GM23338 (cell line): ENCODE measurements at regions not wholly inside any gene's neighbourhood (a gene's known extent, or its start where the extent isn't known, plus 50 kb on each side); places are given as distances from the start of the nearest gene placed in this dataset.
A peak's percentile ranks its signal among the peaks of the same experiment; 100 is the strongest.

ENCODE experiments used
- ATAC-seq: fragments of 200-7000 bp; cut with Tn5 transposase; 3 replicates; pipeline ENCODE4 v1.9.1; 2020
- DNase-seq: peaks from one replicate; pipeline ENCODE4 v3.0.0-alpha.2; 2015; ENCODE audit warnings: low spot score
- H2AFZ ChIP-seq: fragments of 200-600 bp; sonication (generic); 2 replicates; pipeline ENCODE4 v1.8.0; 2016; ENCODE audit warnings: antibody characterized with exemption, mild to moderate bottlenecking, moderate library complexity
- H3F3A ChIP-seq: fragments of 200-600 bp; sonication (generic); replicated peaks from 2 replicates; pipeline ENCODE4 v1.8.0; 2017; ENCODE audit warnings: antibody characterized with exemption, mixed run types, low read depth
- H3K27ac ChIP-seq: fragments of 200-600 bp; sonication (generic); 2 replicates; pipeline ENCODE4 v1.6.1; 2016; ENCODE audit warnings: low read depth
- H3K27me3 ChIP-seq: fragments of 200-600 bp; sonication (generic); 2 replicates; pipeline ENCODE4 v1.8.0; 2016; ENCODE audit warnings: mild to moderate bottlenecking, mixed run types, moderate library complexity; ENCODE audit not compliant: insufficient read depth
- H3K36me3 ChIP-seq: fragments of 200-600 bp; sonication (generic); 2 replicates; pipeline ENCODE4 v1.8.0; 2016; ENCODE audit warnings: mild to moderate bottlenecking; ENCODE audit not compliant: insufficient read depth
- H3K4me1 ChIP-seq: fragments of 200-600 bp; sonication (generic); 2 replicates; pipeline ENCODE4 v1.8.0; 2016; ENCODE audit warnings: mild to moderate bottlenecking, moderate library complexity; ENCODE audit not compliant: insufficient read depth
- H3K4me2 ChIP-seq: fragments of 200-600 bp; sonication (generic); 2 replicates; pipeline ENCODE4 v1.7.1; 2017; ENCODE audit warnings: mixed run types
- H3K4me3 ChIP-seq: fragments of 200-600 bp; sonication (generic); 2 replicates; pipeline ENCODE4 v1.6.1; 2016; ENCODE audit warnings: mixed run types
- H3K79me2 ChIP-seq: fragments of 200-600 bp; sonication (generic); replicated peaks from 2 replicates; pipeline ENCODE4 v1.8.0; 2017; ENCODE audit warnings: mild to moderate bottlenecking; ENCODE audit not compliant: insufficient read depth
- H3K9me2 ChIP-seq: fragments of 200-600 bp; sonication (generic); 2 replicates; pipeline ENCODE4 v1.8.0; 2017; ENCODE audit not compliant: insufficient read depth
- H4K20me1 ChIP-seq: fragments of 200-600 bp; sonication (generic); replicated peaks from 2 replicates; pipeline ENCODE4 v1.8.0; 2017; ENCODE audit warnings: mild to moderate bottlenecking; ENCODE audit not compliant: insufficient read depth
- H3K27ac Mint-ChIP-seq: 2 replicates; pipeline ENCODE4 v1.8.0; 2020; ENCODE audit warnings: inconsistent platforms, mild to moderate bottlenecking, moderate library complexity, mixed read lengths
- H3K27me3 Mint-ChIP-seq: 3 replicates; pipeline ENCODE4 v1.8.0; 2022; ENCODE audit warnings: low read depth, mild to moderate bottlenecking, moderate library complexity, mixed read lengths, inconsistent platforms; ENCODE audit not compliant: insufficient read depth, poor library complexity
- H3K36me3 Mint-ChIP-seq: 3 replicates; pipeline ENCODE4 v1.8.0; 2021; ENCODE audit warnings: low read depth, mild to moderate bottlenecking, inconsistent platforms, moderate library complexity, mixed read lengths
- H3K4me1 Mint-ChIP-seq: 3 replicates; pipeline ENCODE4 v1.8.0; 2020; ENCODE audit warnings: mild to moderate bottlenecking, inconsistent platforms, mixed read lengths
- H3K4me3 Mint-ChIP-seq: 3 replicates; pipeline ENCODE4 v1.8.0; 2021; ENCODE audit warnings: moderate library complexity, mild to moderate bottlenecking, inconsistent platforms, mixed read lengths
- H3K9me3 Mint-ChIP-seq: 3 replicates; pipeline ENCODE4 v1.8.0; 2020; ENCODE audit warnings: moderate library complexity, mild to moderate bottlenecking, inconsistent platforms, mixed read lengths
- CREB1 ChIP-seq: fragments of 250-450 bp; sonication (Bioruptor Pico); IDR thresholded peaks from 2 replicates; pipeline ENCODE4 v1.5.0; 2020; ENCODE audit warnings: low read depth, mild to moderate bottlenecking, moderate library complexity
- EZH2phosphoT487 ChIP-seq: fragments of 200-600 bp; sonication (generic); IDR thresholded peaks from one replicate; pipeline ENCODE4 v1.8.1; 2018; ENCODE audit warnings: antibody characterized with exemption; ENCODE audit not compliant: unreplicated experiment
- NANOG ChIP-seq: IDR thresholded peaks from 2 replicates; pipeline ENCODE4 v1.6.1; 2016; ENCODE audit warnings: antibody characterized with exemption, borderline replicate concordance
- STAT1 ChIP-seq: IDR thresholded peaks from one replicate; pipeline ENCODE4 v1.6.1; 2016; ENCODE audit warnings: antibody characterized with exemption; ENCODE audit not compliant: unreplicated experiment
- ZNF462 ChIP-seq: fragments of 250-450 bp; sonication (Bioruptor Pico); IDR thresholded peaks from 2 replicates; pipeline ENCODE4 v1.5.0; 2020; ENCODE audit warnings: mild to moderate bottlenecking, moderate library complexity
- TF ChIP-seq, protein P1 (sequence below), 2 experiments: fragments of 200-600 bp in 1 of 2; sonication (generic) in 1 of 2; conservative IDR thresholded peaks; 2 replicates each; pipeline versions ENCODE4 v1.5.1 to v1.6.1; 2016 to 2017; ENCODE audit warnings: antibody characterized with exemption in 2 of 2, low read depth in 2 of 2, mild to moderate bottlenecking in 2 of 2, moderate library complexity in 1 of 2
- TF ChIP-seq, protein P2 (sequence below): IDR thresholded peaks from one replicate; pipeline ENCODE4 v1.6.1; 2018; ENCODE audit warnings: antibody characterized with exemption; ENCODE audit not compliant: unreplicated experiment

DNA sequence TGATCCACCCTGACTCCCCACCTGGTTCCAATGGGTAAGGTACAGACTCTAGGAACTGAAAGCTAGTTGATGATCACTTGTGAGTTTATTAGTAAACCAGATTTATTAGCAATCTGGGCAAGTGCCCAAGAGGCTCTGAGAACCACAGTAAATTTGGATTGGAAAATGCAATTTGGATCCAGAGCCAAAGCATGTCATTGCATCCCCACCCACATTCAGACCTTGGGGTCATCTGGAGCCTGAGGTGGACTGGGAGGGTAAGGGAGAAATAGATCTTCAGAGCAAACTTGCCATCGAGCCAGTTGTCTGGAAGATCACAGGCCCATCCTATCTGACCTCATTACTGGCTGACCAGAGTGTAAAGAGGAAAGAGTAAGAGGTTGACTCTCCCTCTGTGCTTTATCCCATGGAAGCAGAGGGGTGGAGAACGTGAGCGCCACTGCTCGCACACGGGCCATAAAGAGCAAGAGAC, 78.7 kb upstream of the RASGEF1B start:
- no peaks in the 10 kb centered on the region for H3K27me3 ChIP-seq
- 0 out of 2 replicates have a peak, but pooled peaks cover 3% of the 10 kb centered on the region for H3K4me1 ChIP-seq
- H3K27me3 Mint-ChIP-seq, result peaks cover 2% of the 10 kb centered on the region
- no peak overlapping the region for H3K27ac ChIP-seq
- H3K4me1 Mint-ChIP-seq, result peaks cover 13% of the 10 kb centered on the region; the same call in 2 of the 3 replicates
- no peaks in the 10 kb centered on the region for H3K9me2 ChIP-seq
- ATAC-seq (no peak), DNase-seq (no peak)
- no peaks in the 10 kb centered on the region for H3K36me3 Mint-ChIP-seq
- H3K79me2 ChIP-seq, result no peaks in the 10 kb centered on the region
- H3K36me3 ChIP-seq, result no peaks in the 10 kb centered on the region
- no peak overlapping the region for H3K4me3 ChIP-seq
- no peak overlapping the region for H2AFZ ChIP-seq
- no peaks in the 10 kb centered on the region for H3F3A ChIP-seq
- no peak overlapping the region for H3K4me3 Mint-ChIP-seq
- H3K9me3 Mint-ChIP-seq, result no peaks in the 10 kb centered on the region
- H4K20me1 ChIP-seq, result no peaks in the 10 kb centered on the region
- H3K4me2 ChIP-seq, result no peak overlapping the region
- no peak overlapping the region for H3K27ac Mint-ChIP-seq
- TF ChIP-seq, protein P1, sequence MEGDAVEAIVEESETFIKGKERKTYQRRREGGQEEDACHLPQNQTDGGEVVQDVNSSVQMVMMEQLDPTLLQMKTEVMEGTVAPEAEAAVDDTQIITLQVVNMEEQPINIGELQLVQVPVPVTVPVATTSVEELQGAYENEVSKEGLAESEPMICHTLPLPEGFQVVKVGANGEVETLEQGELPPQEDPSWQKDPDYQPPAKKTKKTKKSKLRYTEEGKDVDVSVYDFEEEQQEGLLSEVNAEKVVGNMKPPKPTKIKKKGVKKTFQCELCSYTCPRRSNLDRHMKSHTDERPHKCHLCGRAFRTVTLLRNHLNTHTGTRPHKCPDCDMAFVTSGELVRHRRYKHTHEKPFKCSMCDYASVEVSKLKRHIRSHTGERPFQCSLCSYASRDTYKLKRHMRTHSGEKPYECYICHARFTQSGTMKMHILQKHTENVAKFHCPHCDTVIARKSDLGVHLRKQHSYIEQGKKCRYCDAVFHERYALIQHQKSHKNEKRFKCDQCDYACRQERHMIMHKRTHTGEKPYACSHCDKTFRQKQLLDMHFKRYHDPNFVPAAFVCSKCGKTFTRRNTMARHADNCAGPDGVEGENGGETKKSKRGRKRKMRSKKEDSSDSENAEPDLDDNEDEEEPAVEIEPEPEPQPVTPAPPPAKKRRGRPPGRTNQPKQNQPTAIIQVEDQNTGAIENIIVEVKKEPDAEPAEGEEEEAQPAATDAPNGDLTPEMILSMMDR (conservative IDR thresholded peaks at IDR 0.05; ENCODE audit: low read depth in 2 of 2), result no peak
- TF ChIP-seq ZNF462, result no peak

- Histone ChIP-seq H3K4me1 (no peaks in the 10 kb centered on the region), H3K9me2 (no peaks in the 10 kb centered on the region), H3K36me3 (no peaks in the 10 kb centered on the region), H3K27me3 (no peaks in the 10 kb centered on the region), H4K20me1 (no peaks in the 10 kb centered on the region), H3K4me3 (no peak overlapping the region), H3K27ac (no peak overlapping the region), H3K4me2 (no peak overlapping the region), H2AFZ (no peak overlapping the region), H3F3A (no peaks in the 10 kb centered on the region), H3K79me2 (no peaks in the 10 kb centered on the region)
- H3K4me1 Mint-ChIP-seq, result peaks cover 8% of the 10 kb centered on the region; the same call in 2 of the 3 replicates
- no peaks in the 10 kb centered on the region for H3K9me3 Mint-ChIP-seq
- no peak overlapping the region for H3K4me3 Mint-ChIP-seq
- DNase-seq, result no peak
- no peaks in the 10 kb centered on the region for H3K36me3 Mint-ChIP-seq
- no peak overlapping the region for H3K27ac Mint-ChIP-seq
- ATAC-seq, result peak; percentile 81
- peaks cover 2% of the 10 kb centered on the region for H3K27me3 Mint-ChIP-seq
- TF ChIP-seq EZH2phosphoT487 (no peak), CREB1 (no peak), STAT1 (no peak), NANOG (no peak)
- TF ChIP-seq, protein P2, sequence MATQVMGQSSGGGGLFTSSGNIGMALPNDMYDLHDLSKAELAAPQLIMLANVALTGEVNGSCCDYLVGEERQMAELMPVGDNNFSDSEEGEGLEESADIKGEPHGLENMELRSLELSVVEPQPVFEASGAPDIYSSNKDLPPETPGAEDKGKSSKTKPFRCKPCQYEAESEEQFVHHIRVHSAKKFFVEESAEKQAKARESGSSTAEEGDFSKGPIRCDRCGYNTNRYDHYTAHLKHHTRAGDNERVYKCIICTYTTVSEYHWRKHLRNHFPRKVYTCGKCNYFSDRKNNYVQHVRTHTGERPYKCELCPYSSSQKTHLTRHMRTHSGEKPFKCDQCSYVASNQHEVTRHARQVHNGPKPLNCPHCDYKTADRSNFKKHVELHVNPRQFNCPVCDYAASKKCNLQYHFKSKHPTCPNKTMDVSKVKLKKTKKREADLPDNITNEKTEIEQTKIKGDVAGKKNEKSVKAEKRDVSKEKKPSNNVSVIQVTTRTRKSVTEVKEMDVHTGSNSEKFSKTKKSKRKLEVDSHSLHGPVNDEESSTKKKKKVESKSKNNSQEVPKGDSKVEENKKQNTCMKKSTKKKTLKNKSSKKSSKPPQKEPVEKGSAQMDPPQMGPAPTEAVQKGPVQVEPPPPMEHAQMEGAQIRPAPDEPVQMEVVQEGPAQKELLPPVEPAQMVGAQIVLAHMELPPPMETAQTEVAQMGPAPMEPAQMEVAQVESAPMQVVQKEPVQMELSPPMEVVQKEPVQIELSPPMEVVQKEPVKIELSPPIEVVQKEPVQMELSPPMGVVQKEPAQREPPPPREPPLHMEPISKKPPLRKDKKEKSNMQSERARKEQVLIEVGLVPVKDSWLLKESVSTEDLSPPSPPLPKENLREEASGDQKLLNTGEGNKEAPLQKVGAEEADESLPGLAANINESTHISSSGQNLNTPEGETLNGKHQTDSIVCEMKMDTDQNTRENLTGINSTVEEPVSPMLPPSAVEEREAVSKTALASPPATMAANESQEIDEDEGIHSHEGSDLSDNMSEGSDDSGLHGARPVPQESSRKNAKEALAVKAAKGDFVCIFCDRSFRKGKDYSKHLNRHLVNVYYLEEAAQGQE, result no peak
Measured at GRCh38 chr4:81549984-81550383, 78.3 kb upstream of the RASGEF1B start.
